ENCODE measurements at regions not wholly inside any gene's neighbourhood (a gene's known extent, or its start where the extent isn't known, plus 50 kb on each side); places are given as distances from the start of the nearest gene placed in this dataset.

DNA sequence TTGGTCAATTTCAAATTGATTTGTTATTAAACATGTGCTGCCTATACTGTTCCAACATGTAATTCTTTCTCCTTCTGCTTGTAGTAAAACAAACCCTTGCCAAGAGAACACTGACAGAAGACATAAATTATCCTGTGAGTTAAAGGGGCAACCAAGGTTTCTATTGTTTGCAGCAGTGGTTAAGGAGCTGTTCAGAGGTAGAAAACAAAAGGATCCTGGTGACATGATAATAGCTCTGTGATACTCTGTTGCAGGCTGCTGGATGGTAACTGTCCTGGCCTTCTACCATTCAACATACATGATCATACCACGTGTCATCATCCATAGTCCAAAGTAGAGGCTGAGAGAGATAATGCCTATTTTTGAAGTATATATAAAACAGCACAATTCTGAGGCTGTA lies 75.8 kb upstream of the F9 start:
- Mint-ChIP-seq H3K27ac (no peak overlapping the region), H3K27me3 (no peaks in the 10 kb centered on the region), H3K4me1 (no peaks in the 10 kb centered on the region), H3K4me3 (no peak overlapping the region), H3K9me3 (ENCODE audit: insufficient read depth) (no peaks in the 10 kb centered on the region)
- no peaks in the 10 kb centered on the region for H3K9me3 ChIP-seq (ENCODE audit: control extremely low read depth in 1 of 3, control insufficient read depth in 2 of 3, insufficient read depth in 1 of 3, low read length in 2 of 3)
- no peaks in the 10 kb centered on the region for H3K79me2 ChIP-seq (ENCODE audit: control insufficient read depth, insufficient read depth, low read length)
- no peaks in the 10 kb centered on the region for H3K27me3 ChIP-seq (replicated peaks in 1 of 4; ENCODE audit: control extremely low read depth in 1 of 4, control insufficient read depth in 3 of 4, insufficient read depth in 4 of 4, low read length in 3 of 4)
- WGBS (ENCODE audit: insufficient coverage) = no CpG with 5 or more reads among the region's 1 CpG
- no peak overlapping the region for H3K9ac ChIP-seq (ENCODE audit: low read length)
- ATAC-seq (ENCODE audit: low read depth) (no peak), DNase-seq (no peak)
- H2AFZ ChIP-seq (ENCODE audit: insufficient read depth, low read depth, low read length, poor library complexity, severe bottlenecking) = no peak overlapping the region
- no peak overlapping the region for H3K4me3 ChIP-seq (ENCODE audit: control extremely low read depth in 1 of 5, extremely low read depth in 1 of 5, insufficient read depth in 1 of 5, low read depth in 2 of 5, low read length in 4 of 5)
- no peaks in the 10 kb centered on the region for H3K36me3 ChIP-seq (replicated peaks in 1 of 2; ENCODE audit: control extremely low read depth in 1 of 2, control insufficient read depth in 1 of 2, extremely low read depth in 1 of 2, insufficient read depth in 2 of 2, low read length in 1 of 2)
- no peak for TF ChIP-seq EZH2 (IDR thresholded peaks at IDR 0.05; ENCODE audit: borderline replicate concordance, insufficient read depth, low read depth, low read length, poor library complexity, severe bottlenecking)
- TF ChIP-seq, protein P1, sequence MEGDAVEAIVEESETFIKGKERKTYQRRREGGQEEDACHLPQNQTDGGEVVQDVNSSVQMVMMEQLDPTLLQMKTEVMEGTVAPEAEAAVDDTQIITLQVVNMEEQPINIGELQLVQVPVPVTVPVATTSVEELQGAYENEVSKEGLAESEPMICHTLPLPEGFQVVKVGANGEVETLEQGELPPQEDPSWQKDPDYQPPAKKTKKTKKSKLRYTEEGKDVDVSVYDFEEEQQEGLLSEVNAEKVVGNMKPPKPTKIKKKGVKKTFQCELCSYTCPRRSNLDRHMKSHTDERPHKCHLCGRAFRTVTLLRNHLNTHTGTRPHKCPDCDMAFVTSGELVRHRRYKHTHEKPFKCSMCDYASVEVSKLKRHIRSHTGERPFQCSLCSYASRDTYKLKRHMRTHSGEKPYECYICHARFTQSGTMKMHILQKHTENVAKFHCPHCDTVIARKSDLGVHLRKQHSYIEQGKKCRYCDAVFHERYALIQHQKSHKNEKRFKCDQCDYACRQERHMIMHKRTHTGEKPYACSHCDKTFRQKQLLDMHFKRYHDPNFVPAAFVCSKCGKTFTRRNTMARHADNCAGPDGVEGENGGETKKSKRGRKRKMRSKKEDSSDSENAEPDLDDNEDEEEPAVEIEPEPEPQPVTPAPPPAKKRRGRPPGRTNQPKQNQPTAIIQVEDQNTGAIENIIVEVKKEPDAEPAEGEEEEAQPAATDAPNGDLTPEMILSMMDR (IDR thresholded peaks at IDR 0.05) = no peak
- H4K20me1 ChIP-seq (ENCODE audit: control insufficient read depth, insufficient read depth, low read length, poor library complexity, severe bottlenecking) = no peaks in the 10 kb centered on the region
- no peak overlapping the region for H3K27ac ChIP-seq (ENCODE audit: low read length in 2 of 2)
- no peaks in the 10 kb centered on the region for H3K4me1 ChIP-seq (ENCODE audit: control insufficient read depth in 2 of 2, insufficient read depth in 2 of 2, low read length in 2 of 2)
- no peak overlapping the region for H3K4me2 ChIP-seq (replicated peaks; ENCODE audit: low read depth, low read length, poor library complexity, severe bottlenecking)
- intact Hi-C loops (cut with micrococcal nuclease) = no loop called here
- CTCF ChIA-PET = no interaction called here
- POLR2A ChIA-PET = no interaction called here

DNA sequence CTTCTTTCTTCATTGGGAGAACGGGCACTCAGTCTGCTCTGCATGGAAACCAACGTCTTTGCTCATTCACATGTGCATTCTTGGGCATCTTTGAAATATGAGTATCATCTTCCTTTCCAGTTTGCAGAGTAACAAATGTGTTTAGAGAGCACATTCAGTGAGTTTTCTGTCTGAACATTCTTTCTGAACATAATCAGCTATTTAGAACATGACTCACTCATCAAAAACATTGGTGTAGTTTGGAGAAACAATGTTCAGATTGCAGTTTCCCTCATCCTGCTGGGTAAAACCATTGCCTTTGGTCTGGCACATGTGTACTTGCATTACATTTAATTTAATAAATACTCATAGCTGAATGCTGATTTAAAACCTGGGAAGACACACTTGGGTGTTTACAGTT lies 81.5 kb upstream of the F9 start:
- WGBS (ENCODE audit: insufficient coverage) = no CpG with 5 or more reads among the region's 2 CpGs
- Histone ChIP-seq H2AFZ (ENCODE audit: insufficient read depth, low read depth, low read length, poor library complexity, severe bottlenecking) (no peak overlapping the region), H3K4me2 (replicated peaks; ENCODE audit: low read depth, low read length, poor library complexity, severe bottlenecking) (no peak overlapping the region), H3K79me2 (ENCODE audit: control insufficient read depth, insufficient read depth, low read length) (no peaks in the 10 kb centered on the region), H3K4me1 (ENCODE audit: control insufficient read depth in 2 of 2, insufficient read depth in 2 of 2, low read length in 2 of 2) (no peaks in the 10 kb centered on the region), H3K27me3 (replicated peaks in 1 of 4; ENCODE audit: control extremely low read depth in 1 of 4, control insufficient read depth in 3 of 4, insufficient read depth in 4 of 4, low read length in 3 of 4) (no peaks in the 10 kb centered on the region), H4K20me1 (ENCODE audit: control insufficient read depth, insufficient read depth, low read length, poor library complexity, severe bottlenecking) (no peaks in the 10 kb centered on the region), H3K36me3 (replicated peaks in 1 of 2; ENCODE audit: control extremely low read depth in 1 of 2, control insufficient read depth in 1 of 2, extremely low read depth in 1 of 2, insufficient read depth in 2 of 2, low read length in 1 of 2) (no peaks in the 10 kb centered on the region), H3K27ac (ENCODE audit: low read length in 2 of 2) (no peak overlapping the region), H3K4me3 (ENCODE audit: control extremely low read depth in 1 of 5, extremely low read depth in 1 of 5, insufficient read depth in 1 of 5, low read depth in 2 of 5, low read length in 4 of 5) (no peak overlapping the region), H3K9ac (ENCODE audit: low read length) (no peak overlapping the region), H3K9me3 (ENCODE audit: control extremely low read depth in 1 of 3, control insufficient read depth in 2 of 3, insufficient read depth in 1 of 3, low read length in 2 of 3) (no peaks in the 10 kb centered on the region)
- Mint-ChIP-seq H3K4me1 (no peaks in the 10 kb centered on the region), H3K27ac (no peak overlapping the region), H3K27me3 (no peaks in the 10 kb centered on the region), H3K4me3 (no peak overlapping the region), H3K9me3 (ENCODE audit: insufficient read depth) (no peaks in the 10 kb centered on the region)
- intact Hi-C loops (cut with micrococcal nuclease) = no loop called here
- ChIA-PET CTCF (no interaction called here), POLR2A (no interaction called here)
- no peak for DNase-seq
- no peak for ATAC-seq (ENCODE audit: low read depth)
- TF ChIP-seq, protein P1 (IDR thresholded peaks at IDR 0.05) = no peak
- TF ChIP-seq EZH2 (IDR thresholded peaks at IDR 0.05; ENCODE audit: borderline replicate concordance, insufficient read depth, low read depth, low read length, poor library complexity, severe bottlenecking) = no peak
